H1 (cell line): ENCODE measurements at regions not wholly inside any gene's neighbourhood (a gene's known extent, or its start where the extent isn't known, plus 50 kb on each side); places are given as distances from the start of the nearest gene placed in this dataset.

Experiments used
- TF ChIP-seq, protein P1 (sequence below): fragments of 300-600 bp; sonication (generic); IDR thresholded peaks from 2 replicates; pipeline ENCODE4 v1.7.1; 2012; ENCODE audit warnings: low read length, moderate library complexity, mild to moderate bottlenecking, inconsistent platforms; ENCODE audit not compliant: insufficient replicate concordance

DNA sequence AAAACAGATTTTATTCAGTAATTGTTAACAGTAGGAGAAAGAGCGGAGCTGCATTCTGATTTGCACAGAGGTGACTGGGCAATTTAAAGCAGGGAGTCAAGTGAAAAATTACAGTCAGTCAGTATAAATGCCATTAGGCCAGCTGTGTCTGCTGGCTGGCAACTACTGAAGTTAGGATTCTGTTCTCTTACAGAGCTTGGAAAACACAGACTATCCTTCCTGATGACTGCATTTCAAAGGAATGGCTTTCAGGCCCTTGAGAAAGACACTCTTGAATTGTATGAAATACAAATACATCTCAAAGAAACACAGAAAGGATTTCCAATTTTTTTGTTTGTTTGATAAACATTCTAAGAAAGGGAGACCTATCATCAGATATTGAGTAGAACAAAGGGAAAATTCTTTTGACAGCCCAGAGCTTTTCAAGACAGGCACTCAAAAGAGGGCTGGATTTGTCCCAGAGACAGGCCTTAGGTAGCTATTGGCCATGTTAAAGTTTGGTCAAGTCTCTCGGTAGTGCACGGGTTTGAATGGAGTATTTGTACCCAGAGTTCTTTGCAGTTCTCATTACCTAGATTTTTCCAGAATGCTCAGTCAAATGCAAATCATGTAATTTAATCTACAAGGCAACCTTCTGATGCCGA is 551.2 kb upstream of the CCDC54 start (continued):
- TF ChIP-seq, protein P1, sequence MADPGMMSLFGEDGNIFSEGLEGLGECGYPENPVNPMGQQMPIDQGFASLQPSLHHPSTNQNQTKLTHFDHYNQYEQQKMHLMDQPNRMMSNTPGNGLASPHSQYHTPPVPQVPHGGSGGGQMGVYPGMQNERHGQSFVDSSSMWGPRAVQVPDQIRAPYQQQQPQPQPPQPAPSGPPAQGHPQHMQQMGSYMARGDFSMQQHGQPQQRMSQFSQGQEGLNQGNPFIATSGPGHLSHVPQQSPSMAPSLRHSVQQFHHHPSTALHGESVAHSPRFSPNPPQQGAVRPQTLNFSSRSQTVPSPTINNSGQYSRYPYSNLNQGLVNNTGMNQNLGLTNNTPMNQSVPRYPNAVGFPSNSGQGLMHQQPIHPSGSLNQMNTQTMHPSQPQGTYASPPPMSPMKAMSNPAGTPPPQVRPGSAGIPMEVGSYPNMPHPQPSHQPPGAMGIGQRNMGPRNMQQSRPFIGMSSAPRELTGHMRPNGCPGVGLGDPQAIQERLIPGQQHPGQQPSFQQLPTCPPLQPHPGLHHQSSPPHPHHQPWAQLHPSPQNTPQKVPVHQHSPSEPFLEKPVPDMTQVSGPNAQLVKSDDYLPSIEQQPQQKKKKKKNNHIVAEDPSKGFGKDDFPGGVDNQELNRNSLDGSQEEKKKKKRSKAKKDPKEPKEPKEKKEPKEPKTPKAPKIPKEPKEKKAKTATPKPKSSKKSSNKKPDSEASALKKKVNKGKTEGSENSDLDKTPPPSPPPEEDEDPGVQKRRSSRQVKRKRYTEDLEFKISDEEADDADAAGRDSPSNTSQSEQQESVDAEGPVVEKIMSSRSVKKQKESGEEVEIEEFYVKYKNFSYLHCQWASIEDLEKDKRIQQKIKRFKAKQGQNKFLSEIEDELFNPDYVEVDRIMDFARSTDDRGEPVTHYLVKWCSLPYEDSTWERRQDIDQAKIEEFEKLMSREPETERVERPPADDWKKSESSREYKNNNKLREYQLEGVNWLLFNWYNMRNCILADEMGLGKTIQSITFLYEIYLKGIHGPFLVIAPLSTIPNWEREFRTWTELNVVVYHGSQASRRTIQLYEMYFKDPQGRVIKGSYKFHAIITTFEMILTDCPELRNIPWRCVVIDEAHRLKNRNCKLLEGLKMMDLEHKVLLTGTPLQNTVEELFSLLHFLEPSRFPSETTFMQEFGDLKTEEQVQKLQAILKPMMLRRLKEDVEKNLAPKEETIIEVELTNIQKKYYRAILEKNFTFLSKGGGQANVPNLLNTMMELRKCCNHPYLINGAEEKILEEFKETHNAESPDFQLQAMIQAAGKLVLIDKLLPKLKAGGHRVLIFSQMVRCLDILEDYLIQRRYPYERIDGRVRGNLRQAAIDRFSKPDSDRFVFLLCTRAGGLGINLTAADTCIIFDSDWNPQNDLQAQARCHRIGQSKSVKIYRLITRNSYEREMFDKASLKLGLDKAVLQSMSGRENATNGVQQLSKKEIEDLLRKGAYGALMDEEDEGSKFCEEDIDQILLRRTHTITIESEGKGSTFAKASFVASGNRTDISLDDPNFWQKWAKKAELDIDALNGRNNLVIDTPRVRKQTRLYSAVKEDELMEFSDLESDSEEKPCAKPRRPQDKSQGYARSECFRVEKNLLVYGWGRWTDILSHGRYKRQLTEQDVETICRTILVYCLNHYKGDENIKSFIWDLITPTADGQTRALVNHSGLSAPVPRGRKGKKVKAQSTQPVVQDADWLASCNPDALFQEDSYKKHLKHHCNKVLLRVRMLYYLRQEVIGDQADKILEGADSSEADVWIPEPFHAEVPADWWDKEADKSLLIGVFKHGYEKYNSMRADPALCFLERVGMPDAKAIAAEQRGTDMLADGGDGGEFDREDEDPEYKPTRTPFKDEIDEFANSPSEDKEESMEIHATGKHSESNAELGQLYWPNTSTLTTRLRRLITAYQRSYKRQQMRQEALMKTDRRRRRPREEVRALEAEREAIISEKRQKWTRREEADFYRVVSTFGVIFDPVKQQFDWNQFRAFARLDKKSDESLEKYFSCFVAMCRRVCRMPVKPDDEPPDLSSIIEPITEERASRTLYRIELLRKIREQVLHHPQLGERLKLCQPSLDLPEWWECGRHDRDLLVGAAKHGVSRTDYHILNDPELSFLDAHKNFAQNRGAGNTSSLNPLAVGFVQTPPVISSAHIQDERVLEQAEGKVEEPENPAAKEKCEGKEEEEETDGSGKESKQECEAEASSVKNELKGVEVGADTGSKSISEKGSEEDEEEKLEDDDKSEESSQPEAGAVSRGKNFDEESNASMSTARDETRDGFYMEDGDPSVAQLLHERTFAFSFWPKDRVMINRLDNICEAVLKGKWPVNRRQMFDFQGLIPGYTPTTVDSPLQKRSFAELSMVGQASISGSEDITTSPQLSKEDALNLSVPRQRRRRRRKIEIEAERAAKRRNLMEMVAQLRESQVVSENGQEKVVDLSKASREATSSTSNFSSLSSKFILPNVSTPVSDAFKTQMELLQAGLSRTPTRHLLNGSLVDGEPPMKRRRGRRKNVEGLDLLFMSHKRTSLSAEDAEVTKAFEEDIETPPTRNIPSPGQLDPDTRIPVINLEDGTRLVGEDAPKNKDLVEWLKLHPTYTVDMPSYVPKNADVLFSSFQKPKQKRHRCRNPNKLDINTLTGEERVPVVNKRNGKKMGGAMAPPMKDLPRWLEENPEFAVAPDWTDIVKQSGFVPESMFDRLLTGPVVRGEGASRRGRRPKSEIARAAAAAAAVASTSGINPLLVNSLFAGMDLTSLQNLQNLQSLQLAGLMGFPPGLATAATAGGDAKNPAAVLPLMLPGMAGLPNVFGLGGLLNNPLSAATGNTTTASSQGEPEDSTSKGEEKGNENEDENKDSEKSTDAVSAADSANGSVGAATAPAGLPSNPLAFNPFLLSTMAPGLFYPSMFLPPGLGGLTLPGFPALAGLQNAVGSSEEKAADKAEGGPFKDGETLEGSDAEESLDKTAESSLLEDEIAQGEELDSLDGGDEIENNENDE: no peak
